ENCODE measurements at regions not wholly inside any gene's neighbourhood (a gene's known extent, or its start where the extent isn't known, plus 50 kb on each side); places are given as distances from the start of the nearest gene placed in this dataset.

- TF ChIP-seq FOXK2 (IDR thresholded peaks at IDR 0.05): no peak
- no peak for TF ChIP-seq SP1 (IDR thresholded peaks at IDR 0.05)
- no peak for TF ChIP-seq FOXM1 (IDR thresholded peaks at IDR 0.05; ENCODE audit: borderline replicate concordance)
- no peak for TF ChIP-seq BHLHE40 (IDR thresholded peaks at IDR 0.05; ENCODE audit: borderline replicate concordance)
- no peak for TF ChIP-seq ZNF384 (IDR thresholded peaks at IDR 0.05)
- TF ChIP-seq SUZ12 (IDR thresholded peaks at IDR 0.05): no peak
- TF ChIP-seq PKNOX1 (IDR thresholded peaks at IDR 0.05): no peak
- TF ChIP-seq L3MBTL2 (conservative IDR thresholded peaks at IDR 0.05): no peak
Measured at GRCh38 chr11:110773442-110773841, 61.2 kb upstream of the ARHGAP20 start.
